Hepatocyte (in vitro differentiated cells): ENCODE measurements at regions not wholly inside any gene's neighbourhood (a gene's known extent, or its start where the extent isn't known, plus 50 kb on each side); places are given as distances from the start of the nearest gene placed in this dataset.
"Not testable (repeated sequence)": the region's sequence is repeated elsewhere in the genome, so short reads cannot be mapped to it uniquely, and the experiment has no call there.

Experiments used
- DNase-seq: peaks from one replicate; pipeline ENCODE4 v3.0.0-alpha.2; 2016; ENCODE audit warnings: low spot score
- H2AFZ ChIP-seq: fragments of 200-600 bp; sonication (generic); 2 replicates; pipeline ENCODE4 v1.6.0; 2016; ENCODE audit warnings: antibody characterized with exemption, mild to moderate bottlenecking
- H3K27ac ChIP-seq: fragments of 200-600 bp; sonication (generic); 2 replicates; pipeline ENCODE4 v1.5.1; 2016; ENCODE audit warnings: mild to moderate bottlenecking
- H3K27me3 ChIP-seq: fragments of 200-600 bp; sonication (generic); 2 replicates; pipeline ENCODE4 v1.6.1; 2016
- H3K36me3 ChIP-seq: fragments of 200-600 bp; sonication (generic); replicated peaks from 2 replicates; pipeline ENCODE4 v1.5.1; 2016; ENCODE audit warnings: low read depth; ENCODE audit not compliant: insufficient read depth
- H3K4me1 ChIP-seq: fragments of 200-600 bp; sonication (generic); 2 replicates; pipeline ENCODE4 v1.5.1; 2016; ENCODE audit warnings: mild to moderate bottlenecking, moderate library complexity; ENCODE audit not compliant: insufficient read depth
- H3K4me2 ChIP-seq: fragments of 200-600 bp; sonication (generic); 2 replicates; pipeline ENCODE4 v1.6.0; 2016
- H3K4me3 ChIP-seq: fragments of 200-600 bp; sonication (generic); 2 replicates; pipeline ENCODE4 v1.5.1; 2016; ENCODE audit warnings: mild to moderate bottlenecking
- H3K79me2 ChIP-seq: fragments of 200-600 bp; sonication (generic); 2 replicates; pipeline ENCODE4 v1.6.0; 2017; ENCODE audit warnings: mild to moderate bottlenecking
- H3K9me2 ChIP-seq: fragments of 200-600 bp; sonication (generic); replicated peaks from 2 replicates; pipeline ENCODE4 v1.6.0; 2017; ENCODE audit warnings: mild to moderate bottlenecking; ENCODE audit not compliant: insufficient read depth
- H3K9me3 ChIP-seq: fragments of 200-600 bp; sonication (generic); 2 replicates; pipeline ENCODE4 v1.5.1; 2016; ENCODE audit warnings: low read depth, mild to moderate bottlenecking
- H4K20me1 ChIP-seq: fragments of 200-600 bp; sonication (generic); 2 replicates; pipeline ENCODE4 v1.6.0; 2016; ENCODE audit warnings: mild to moderate bottlenecking; ENCODE audit not compliant: insufficient read depth, poor library complexity, severe bottlenecking
- EZH2 ChIP-seq: fragments of 200-600 bp; sonication (generic); IDR thresholded peaks from 2 replicates; pipeline ENCODE4 v1.6.1; 2016; ENCODE audit warnings: antibody characterized with exemption, mild to moderate bottlenecking, borderline replicate concordance
- EZH2phosphoT487 ChIP-seq: fragments of 200-600 bp; sonication (generic); IDR thresholded peaks from one replicate; pipeline ENCODE4 v1.6.1; 2018; ENCODE audit warnings: antibody characterized with exemption, mild to moderate bottlenecking, low read depth, moderate library complexity; ENCODE audit not compliant: unreplicated experiment, severe bottlenecking
- WGBS: methylation state at CpG from one replicate; pipeline ENCODE4 v1.1.6; 2016; ENCODE audit warnings: low lambda C conversion rate; ENCODE audit errors: missing lambda C conversion rate; 5-methylcytosine and 5-hydroxymethylcytosine counted together
- TF ChIP-seq, protein P1 (sequence below): fragments of 200-600 bp; sonication (generic); IDR thresholded peaks from 2 replicates; pipeline ENCODE4 v1.5.1; 2016; ENCODE audit warnings: antibody characterized with exemption, mild to moderate bottlenecking; ENCODE audit not compliant: poor library complexity

GRCh38 chr9:25310961-25311360 is 367.3 kb downstream of the TUSC1 start:
- Histone ChIP-seq H3K4me2 (no peak overlapping the region), H3K79me2 (no peaks in the 10 kb centered on the region), H3K4me1 (no peaks in the 10 kb centered on the region), H3K9me3 (no peaks in the 10 kb centered on the region), H4K20me1 (no peaks in the 10 kb centered on the region), H3K27ac (no peak overlapping the region), H3K36me3 (no peaks in the 10 kb centered on the region), H2AFZ (no peak overlapping the region), H3K27me3 (no peaks in the 10 kb centered on the region), H3K4me3 (no peak overlapping the region), H3K9me2 (no peaks in the 10 kb centered on the region)
- DNase-seq: no peak
- no peak for TF ChIP-seq EZH2phosphoT487
- WGBS: 81% methylated on average over 1 of the region's 1 CpG

- no peaks in the 10 kb centered on the region for H3K27me3 ChIP-seq
- H3K27ac ChIP-seq: no peak overlapping the region
- no peak overlapping the region for H3K4me3 ChIP-seq
- no peak overlapping the region for H2AFZ ChIP-seq
- no peak for DNase-seq
- TF ChIP-seq EZH2 (no peak), EZH2phosphoT487 (no peak)
- TF ChIP-seq, protein P1, sequence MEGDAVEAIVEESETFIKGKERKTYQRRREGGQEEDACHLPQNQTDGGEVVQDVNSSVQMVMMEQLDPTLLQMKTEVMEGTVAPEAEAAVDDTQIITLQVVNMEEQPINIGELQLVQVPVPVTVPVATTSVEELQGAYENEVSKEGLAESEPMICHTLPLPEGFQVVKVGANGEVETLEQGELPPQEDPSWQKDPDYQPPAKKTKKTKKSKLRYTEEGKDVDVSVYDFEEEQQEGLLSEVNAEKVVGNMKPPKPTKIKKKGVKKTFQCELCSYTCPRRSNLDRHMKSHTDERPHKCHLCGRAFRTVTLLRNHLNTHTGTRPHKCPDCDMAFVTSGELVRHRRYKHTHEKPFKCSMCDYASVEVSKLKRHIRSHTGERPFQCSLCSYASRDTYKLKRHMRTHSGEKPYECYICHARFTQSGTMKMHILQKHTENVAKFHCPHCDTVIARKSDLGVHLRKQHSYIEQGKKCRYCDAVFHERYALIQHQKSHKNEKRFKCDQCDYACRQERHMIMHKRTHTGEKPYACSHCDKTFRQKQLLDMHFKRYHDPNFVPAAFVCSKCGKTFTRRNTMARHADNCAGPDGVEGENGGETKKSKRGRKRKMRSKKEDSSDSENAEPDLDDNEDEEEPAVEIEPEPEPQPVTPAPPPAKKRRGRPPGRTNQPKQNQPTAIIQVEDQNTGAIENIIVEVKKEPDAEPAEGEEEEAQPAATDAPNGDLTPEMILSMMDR: no peak
- 35% methylated on average over 1 of the region's 1 CpG for WGBS
- H3K9me3 ChIP-seq: no peaks in the 10 kb centered on the region
- H3K36me3 ChIP-seq: no peaks in the 10 kb centered on the region
- H4K20me1 ChIP-seq: no peaks in the 10 kb centered on the region
- H3K4me1 ChIP-seq: no peaks in the 10 kb centered on the region
- no peak overlapping the region for H3K4me2 ChIP-seq
- H3K79me2 ChIP-seq: no peaks in the 10 kb centered on the region
- H3K9me2 ChIP-seq: no peaks in the 10 kb centered on the region
Observed at GRCh38 chr9:25308549-25308948, 369.7 kb downstream of the TUSC1 start.

DNA sequence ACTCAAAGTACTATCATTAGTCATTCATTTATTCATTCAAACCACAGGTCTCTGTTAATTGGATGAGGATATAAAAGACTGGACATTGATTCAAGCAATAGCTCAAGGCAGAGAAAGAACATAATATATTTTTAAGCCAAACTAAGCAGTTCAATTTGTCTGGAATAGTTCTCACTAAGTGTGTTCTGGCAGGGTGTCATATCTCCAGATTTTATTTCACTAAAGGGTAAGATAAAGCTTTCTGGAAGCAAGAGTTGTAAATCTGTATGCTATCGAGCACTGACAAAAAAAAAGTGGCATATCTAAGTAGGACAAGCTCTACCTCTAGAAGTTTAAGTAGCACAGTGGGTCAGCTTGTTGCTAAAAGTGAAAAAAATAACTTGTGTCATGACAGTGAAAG is 375.6 kb downstream of the TUSC1 start:
- no peak overlapping the region for H3K27ac ChIP-seq
- no peak overlapping the region for H3K4me2 ChIP-seq
- no peak overlapping the region for H2AFZ ChIP-seq
- H3K4me3 ChIP-seq: no peak overlapping the region
- no peaks in the 10 kb centered on the region for H4K20me1 ChIP-seq
- H3K9me3 ChIP-seq: no peaks in the 10 kb centered on the region
- H3K4me1 ChIP-seq: no peaks in the 10 kb centered on the region
- H3K27me3 ChIP-seq: no peaks in the 10 kb centered on the region
- DNase-seq: no peak
- H3K9me2 ChIP-seq: no peaks in the 10 kb centered on the region
- no peaks in the 10 kb centered on the region for H3K79me2 ChIP-seq
- 39% methylated on average over 1 of the region's 1 CpG for WGBS
- TF ChIP-seq EZH2 (no peak), EZH2phosphoT487 (no peak)
- no peaks in the 10 kb centered on the region for H3K36me3 ChIP-seq

- not testable (repeated sequence) for H4K20me1 ChIP-seq, H3K9me2 ChIP-seq, H2AFZ ChIP-seq, H3K4me2 ChIP-seq, H3K9me3 ChIP-seq, DNase-seq, H3K4me1 ChIP-seq, H3K27ac ChIP-seq, H3K36me3 ChIP-seq, H3K4me3 ChIP-seq, H3K27me3 ChIP-seq, H3K79me2 ChIP-seq
- 88% methylated on average over 5 of the region's 5 CpGs for WGBS
Observed at GRCh38 chr9:25288195-25288594, 390.0 kb downstream of the TUSC1 start.

DNA sequence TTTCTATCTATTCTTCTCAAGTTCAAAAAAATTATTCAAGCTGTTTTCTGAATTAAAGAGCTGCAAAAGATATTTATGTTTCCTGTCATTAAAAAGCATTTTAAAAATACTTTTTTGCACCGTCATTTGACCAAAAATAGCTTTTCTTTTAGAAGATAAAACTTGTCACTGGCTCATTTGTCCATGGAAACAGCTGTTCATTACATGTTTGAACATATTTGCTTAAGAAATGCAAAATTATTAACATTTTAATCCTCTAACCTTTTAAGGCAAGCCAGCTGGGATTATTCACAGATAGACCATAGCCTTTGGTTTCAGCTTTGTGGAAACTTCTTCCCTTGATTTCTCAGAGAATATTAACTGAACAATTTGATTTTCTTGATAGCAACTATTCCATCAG is 393.9 kb downstream of the TUSC1 start:
- Histone ChIP-seq H3K27me3 (no peaks in the 10 kb centered on the region), H4K20me1 (no peaks in the 10 kb centered on the region), H3K27ac (no peak overlapping the region), H3K4me2 (no peak overlapping the region), H2AFZ (no peak overlapping the region), H3K9me2 (no peaks in the 10 kb centered on the region), H3K79me2 (no peaks in the 10 kb centered on the region), H3K4me1 (no peaks in the 10 kb centered on the region), H3K36me3 (no peaks in the 10 kb centered on the region), H3K4me3 (no peak overlapping the region), H3K9me3 (no peaks in the 10 kb centered on the region)
- 57% methylated on average over 1 of the region's 1 CpG for WGBS
- no peak for TF ChIP-seq EZH2
- TF ChIP-seq, protein P1: no peak
- no peak for TF ChIP-seq EZH2phosphoT487
- no peak for DNase-seq
